ENCODE measurements at regions not wholly inside any gene's neighbourhood (a gene's known extent, or its start where the extent isn't known, plus 50 kb on each side); places are given as distances from the start of the nearest gene placed in this dataset.

- no peak overlapping the region for H3K4me3 Mint-ChIP-seq
- ATAC-seq (no peak), DNase-seq (no peak)
- no peaks in the 10 kb centered on the region for H3K36me3 Mint-ChIP-seq
- H3K36me3 ChIP-seq (ENCODE audit: control insufficient read depth, insufficient read depth, low read length) = no peaks in the 10 kb centered on the region
- no peak overlapping the region for H3K27ac Mint-ChIP-seq
- no peaks in the 10 kb centered on the region for H3K9me3 Mint-ChIP-seq
- peaks cover 4% of the 10 kb centered on the region for H3K27me3 ChIP-seq (ENCODE audit: control insufficient read depth, insufficient read depth, low read length)
- WGBS (ENCODE audit: insufficient coverage) = 90% methylated on average over 2 of the region's 3 CpGs
- H3K27me3 Mint-ChIP-seq (ENCODE audit: low read depth in 2 of 2) = peaks cover 21 to 45% of the 10 kb centered on the region in 2 donors
- no peak overlapping the region for H3K27ac ChIP-seq (ENCODE audit: low read length)
- no peaks in the 10 kb centered on the region for H3K4me1 ChIP-seq (ENCODE audit: control insufficient read depth, insufficient read depth, low read length)
- intact Hi-C loops (cut with micrococcal nuclease) = no loop called here
- H3K4me1 Mint-ChIP-seq = no peaks in the 10 kb centered on the region
- TF ChIP-seq, protein P1, sequence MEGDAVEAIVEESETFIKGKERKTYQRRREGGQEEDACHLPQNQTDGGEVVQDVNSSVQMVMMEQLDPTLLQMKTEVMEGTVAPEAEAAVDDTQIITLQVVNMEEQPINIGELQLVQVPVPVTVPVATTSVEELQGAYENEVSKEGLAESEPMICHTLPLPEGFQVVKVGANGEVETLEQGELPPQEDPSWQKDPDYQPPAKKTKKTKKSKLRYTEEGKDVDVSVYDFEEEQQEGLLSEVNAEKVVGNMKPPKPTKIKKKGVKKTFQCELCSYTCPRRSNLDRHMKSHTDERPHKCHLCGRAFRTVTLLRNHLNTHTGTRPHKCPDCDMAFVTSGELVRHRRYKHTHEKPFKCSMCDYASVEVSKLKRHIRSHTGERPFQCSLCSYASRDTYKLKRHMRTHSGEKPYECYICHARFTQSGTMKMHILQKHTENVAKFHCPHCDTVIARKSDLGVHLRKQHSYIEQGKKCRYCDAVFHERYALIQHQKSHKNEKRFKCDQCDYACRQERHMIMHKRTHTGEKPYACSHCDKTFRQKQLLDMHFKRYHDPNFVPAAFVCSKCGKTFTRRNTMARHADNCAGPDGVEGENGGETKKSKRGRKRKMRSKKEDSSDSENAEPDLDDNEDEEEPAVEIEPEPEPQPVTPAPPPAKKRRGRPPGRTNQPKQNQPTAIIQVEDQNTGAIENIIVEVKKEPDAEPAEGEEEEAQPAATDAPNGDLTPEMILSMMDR (IDR thresholded peaks at IDR 0.05) = no peak
- H3K4me3 ChIP-seq (ENCODE audit: low read length) = no peak overlapping the region
- no peaks in the 10 kb centered on the region for H3K9me3 ChIP-seq (ENCODE audit: control insufficient read depth, insufficient read depth, low read length)
Measured at GRCh38 chr6:16876201-16876600, 114.9 kb upstream of the ATXN1 start.

DNA sequence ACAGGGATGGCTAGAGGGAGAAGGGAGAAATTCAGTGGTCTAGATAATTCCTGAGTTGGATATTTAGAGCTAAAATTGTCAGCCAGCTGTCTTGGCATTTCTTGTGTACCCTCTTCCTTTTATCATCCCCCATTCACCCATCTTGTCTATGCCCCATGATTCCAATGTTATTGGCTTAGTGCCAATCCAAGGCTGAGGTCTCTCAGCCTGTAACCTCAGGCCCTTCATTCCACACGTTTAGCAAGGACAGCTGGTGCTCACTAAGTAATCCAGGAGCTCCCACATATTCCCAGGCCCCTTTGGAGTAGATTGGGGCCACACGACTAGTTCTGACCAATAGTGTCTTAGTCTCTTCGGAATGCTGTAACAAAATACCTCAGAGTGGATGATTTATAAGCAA lies 112.4 kb upstream of the ATXN1 start:
- Mint-ChIP-seq H3K36me3 (no peaks in the 10 kb centered on the region), H3K4me3 (no peak overlapping the region), H3K27me3 (ENCODE audit: low read depth in 2 of 2) (peaks cover 18 to 38% of the 10 kb centered on the region in 2 donors), H3K9me3 (no peaks in the 10 kb centered on the region), H3K27ac (no peak overlapping the region), H3K4me1 (no peaks in the 10 kb centered on the region)
- intact Hi-C loops (cut with micrococcal nuclease) = no loop called here
- DNase-seq = no peak
- Histone ChIP-seq H3K4me3 (ENCODE audit: low read length) (no peak overlapping the region), H3K4me1 (ENCODE audit: control insufficient read depth, insufficient read depth, low read length) (no peaks in the 10 kb centered on the region), H3K27ac (ENCODE audit: low read length) (no peak overlapping the region), H3K27me3 (ENCODE audit: control insufficient read depth, insufficient read depth, low read length) (peaks cover 2% of the 10 kb centered on the region), H3K9me3 (ENCODE audit: control insufficient read depth, insufficient read depth, low read length) (no peaks in the 10 kb centered on the region), H3K36me3 (ENCODE audit: control insufficient read depth, insufficient read depth, low read length) (no peaks in the 10 kb centered on the region)
- 43% methylated on average over 3 of the region's 3 CpGs for WGBS (ENCODE audit: insufficient coverage)
- TF ChIP-seq, protein P1 (IDR thresholded peaks at IDR 0.05) = no peak
- ATAC-seq = no peak

DNA sequence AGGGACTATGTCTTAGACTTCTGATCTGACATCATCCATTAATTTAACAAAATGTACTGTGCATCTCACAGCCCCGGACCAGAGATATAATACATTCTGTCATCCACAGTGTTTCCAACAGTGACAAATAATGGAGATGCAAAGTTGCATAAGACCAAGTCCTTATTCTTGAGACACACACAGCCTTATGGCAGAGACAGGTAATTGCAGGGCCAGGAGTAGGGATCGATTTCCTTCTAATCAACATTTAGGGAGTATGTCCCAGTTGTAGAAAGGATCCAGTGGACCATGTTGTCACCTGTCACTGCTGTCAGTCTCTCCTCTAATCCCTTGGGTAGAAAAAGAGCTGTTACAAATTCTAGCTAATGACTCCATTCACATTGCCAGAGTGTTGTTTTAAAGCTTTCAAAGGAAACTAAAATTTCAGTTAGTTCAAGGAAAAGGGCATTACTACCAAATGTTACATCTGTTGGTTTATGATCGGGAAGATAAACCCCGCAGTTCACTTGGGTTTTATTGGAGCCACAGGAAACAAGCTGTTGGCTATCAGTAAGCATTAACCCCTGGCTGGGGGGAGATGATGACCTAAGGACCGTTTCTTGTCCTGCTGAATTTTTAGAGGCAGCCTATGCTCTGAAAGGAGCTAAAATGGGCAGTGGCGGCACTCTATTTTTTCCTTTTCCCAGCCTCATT lies 111.4 kb upstream of the ATXN1 start:
- 49% methylated on average over 6 of the region's 6 CpGs for WGBS (ENCODE audit: insufficient coverage)
- Mint-ChIP-seq H3K27ac (no peak overlapping the region), H3K27me3 (ENCODE audit: low read depth in 2 of 2) (peaks cover 14 to 29% of the 10 kb centered on the region in 2 donors), H3K9me3 (no peaks in the 10 kb centered on the region), H3K4me1 (no peaks in the 10 kb centered on the region), H3K4me3 (no peak overlapping the region), H3K36me3 (no peaks in the 10 kb centered on the region)
- intact Hi-C loops (cut with micrococcal nuclease) = no loop called here
- ATAC-seq (peak in 1 of 3 donors; percentile 35), DNase-seq (no peak)
- H3K4me1 ChIP-seq (ENCODE audit: control insufficient read depth, insufficient read depth, low read length) = no peaks in the 10 kb centered on the region
- TF ChIP-seq, protein P1 (IDR thresholded peaks at IDR 0.05) = no peak
- no peaks in the 10 kb centered on the region for H3K36me3 ChIP-seq (ENCODE audit: control insufficient read depth, insufficient read depth, low read length)
- no peak overlapping the region for H3K4me3 ChIP-seq (ENCODE audit: low read length)
- peaks cover 2% of the 10 kb centered on the region for H3K27me3 ChIP-seq (ENCODE audit: control insufficient read depth, insufficient read depth, low read length)
- H3K27ac ChIP-seq (ENCODE audit: low read length) = no peak overlapping the region
- no peaks in the 10 kb centered on the region for H3K9me3 ChIP-seq (ENCODE audit: control insufficient read depth, insufficient read depth, low read length)

GRCh38 chr6:16871047-16871446 lies 109.8 kb upstream of the ATXN1 start:
- no peaks in the 10 kb centered on the region for H3K36me3 ChIP-seq (ENCODE audit: control insufficient read depth, insufficient read depth, low read length)

More at GRCh38 chr6:16871047-16871446, 109.8 kb upstream of the ATXN1 start:
- DNase-seq (no peak), ATAC-seq (no peak)
- no peaks in the 10 kb centered on the region for H3K36me3 Mint-ChIP-seq
- TF ChIP-seq, protein P1 (IDR thresholded peaks at IDR 0.05) = no peak
- Histone ChIP-seq H3K27ac (ENCODE audit: low read length) (no peak overlapping the region), H3K4me3 (ENCODE audit: low read length) (no peak overlapping the region), H3K27me3 (ENCODE audit: control insufficient read depth, insufficient read depth, low read length) (peaks cover 2% of the 10 kb centered on the region), H3K4me1 (ENCODE audit: control insufficient read depth, insufficient read depth, low read length) (no peaks in the 10 kb centered on the region), H3K9me3 (ENCODE audit: control insufficient read depth, insufficient read depth, low read length) (no peaks in the 10 kb centered on the region)
- no peaks in the 10 kb centered on the region for H3K4me1 Mint-ChIP-seq
- WGBS (ENCODE audit: insufficient coverage) = 98% methylated on average over 5 of the region's 5 CpGs
- no peak overlapping the region for H3K27ac Mint-ChIP-seq
- H3K9me3 Mint-ChIP-seq = no peaks in the 10 kb centered on the region
- intact Hi-C loops (cut with micrococcal nuclease) = no loop called here
- H3K4me3 Mint-ChIP-seq = no peak overlapping the region
- H3K27me3 Mint-ChIP-seq (ENCODE audit: low read depth in 2 of 2) = peaks cover 13 to 25% of the 10 kb centered on the region in 2 donors
